AG04450 (cell line): ENCODE measurements at regions not wholly inside any gene's neighbourhood (a gene's known extent, or its start where the extent isn't known, plus 50 kb on each side); places are given as distances from the start of the nearest gene placed in this dataset.

ENCODE experiments used
- CTCF ChIA-PET: fragments of 300-600, 350-600 bp; formaldehyde crosslinking; extraction: SDS; loops from one replicate; lab custom pipeline; 2022; ENCODE audit warnings: antibody characterized with exemption, inconsistent platforms; lab: Charles Lee
- POLR2A ChIA-PET: fragments of 350-600 bp; formaldehyde crosslinking; extraction: SDS; loops from one replicate; lab custom pipeline; 2021; ENCODE audit warnings: antibody characterized with exemption, inconsistent platforms; lab: Yijun Ruan, JAX
- DNase-seq: peaks from one replicate; pipeline ENCODE4 v3.0.0-alpha.2; 2011; ENCODE audit warnings: low read depth, low spot score
- H3K27ac ChIP-seq: one replicate; pipeline ENCODE4 v1.5.1; 2012; ENCODE audit warnings: low read depth, low read length, control low read depth
- H3K27me3 ChIP-seq: one replicate; pipeline ENCODE4 v1.6.0; 2012; ENCODE audit warnings: low read length; ENCODE audit not compliant: control insufficient read depth, insufficient read depth
- H3K4me3 ChIP-seq: 2 replicates; pipeline ENCODE4 v1.5.1; 2011; ENCODE audit warnings: mild to moderate bottlenecking, low read depth, low read length, control low read depth
- H3K9me3 ChIP-seq: 2 replicates; pipeline ENCODE4 v1.5.1; 2012; ENCODE audit warnings: low read length; ENCODE audit not compliant: control insufficient read depth, insufficient read depth
- TF ChIP-seq, protein P1 (sequence below): IDR thresholded peaks from 2 replicates; pipeline ENCODE4 v1.5.1; 2011; ENCODE audit warnings: low read depth, low read length, control low read depth, inconsistent platforms

DNA sequence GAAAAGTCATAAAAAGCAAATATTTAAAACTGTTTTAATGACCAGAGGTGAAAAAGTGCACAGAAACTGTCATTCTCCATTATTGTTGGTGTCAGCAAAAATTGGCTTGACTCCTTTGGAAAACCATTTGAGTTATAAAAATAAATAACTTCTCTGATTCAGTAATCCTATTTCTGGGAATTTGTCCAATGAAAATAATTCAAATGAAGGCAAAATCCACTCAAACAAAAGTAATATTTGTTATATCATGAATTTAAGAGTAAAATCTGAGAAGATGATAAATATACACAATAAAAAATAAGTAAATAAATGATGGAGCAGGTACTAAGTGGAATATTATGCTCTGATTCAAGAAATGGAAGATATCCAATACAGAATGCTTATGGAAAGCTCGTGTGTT, 326.6 kb upstream of the KLF6 start:
- ChIA-PET CTCF (no interaction called here), POLR2A (no interaction called here)
- Histone ChIP-seq H3K27me3 (no peaks in the 10 kb centered on the region), H3K4me3 (no peak overlapping the region), H3K27ac (no peak overlapping the region), H3K9me3 (no peaks in the 10 kb centered on the region)
- no peak for DNase-seq
- TF ChIP-seq, protein P1, sequence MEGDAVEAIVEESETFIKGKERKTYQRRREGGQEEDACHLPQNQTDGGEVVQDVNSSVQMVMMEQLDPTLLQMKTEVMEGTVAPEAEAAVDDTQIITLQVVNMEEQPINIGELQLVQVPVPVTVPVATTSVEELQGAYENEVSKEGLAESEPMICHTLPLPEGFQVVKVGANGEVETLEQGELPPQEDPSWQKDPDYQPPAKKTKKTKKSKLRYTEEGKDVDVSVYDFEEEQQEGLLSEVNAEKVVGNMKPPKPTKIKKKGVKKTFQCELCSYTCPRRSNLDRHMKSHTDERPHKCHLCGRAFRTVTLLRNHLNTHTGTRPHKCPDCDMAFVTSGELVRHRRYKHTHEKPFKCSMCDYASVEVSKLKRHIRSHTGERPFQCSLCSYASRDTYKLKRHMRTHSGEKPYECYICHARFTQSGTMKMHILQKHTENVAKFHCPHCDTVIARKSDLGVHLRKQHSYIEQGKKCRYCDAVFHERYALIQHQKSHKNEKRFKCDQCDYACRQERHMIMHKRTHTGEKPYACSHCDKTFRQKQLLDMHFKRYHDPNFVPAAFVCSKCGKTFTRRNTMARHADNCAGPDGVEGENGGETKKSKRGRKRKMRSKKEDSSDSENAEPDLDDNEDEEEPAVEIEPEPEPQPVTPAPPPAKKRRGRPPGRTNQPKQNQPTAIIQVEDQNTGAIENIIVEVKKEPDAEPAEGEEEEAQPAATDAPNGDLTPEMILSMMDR = no peak

DNA sequence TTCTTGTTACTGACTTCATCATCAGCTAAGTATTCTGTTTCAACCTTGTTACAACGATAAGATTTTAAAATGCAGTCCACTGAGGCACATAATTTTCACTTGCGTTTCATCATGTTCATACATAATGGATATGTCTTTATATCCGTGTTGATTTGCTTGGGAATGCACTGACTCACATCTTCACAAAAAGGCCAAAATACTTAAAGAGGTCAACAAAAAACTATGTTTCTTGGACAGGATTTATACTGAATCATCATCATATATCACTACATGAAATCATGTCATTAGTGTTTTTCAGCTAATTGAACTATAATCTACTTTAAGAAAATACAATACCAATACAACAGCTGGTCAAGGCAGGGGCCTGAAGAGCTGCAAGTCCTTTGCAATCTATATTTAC, 324.5 kb upstream of the KLF6 start:
- POLR2A ChIA-PET = no interaction called here
- Histone ChIP-seq H3K9me3 (peaks cover 5% of the 10 kb centered on the region; the same call in 1 of the 2 replicates), H3K27ac (no peak overlapping the region), H3K4me3 (no peak overlapping the region), H3K27me3 (no peaks in the 10 kb centered on the region)
- DNase-seq = no peak
- CTCF ChIA-PET = interaction anchor here (0.7 to 1.4 kb wide), 2 partner anchors 157 to 912 kb away, joined by 3 to 4 read pairs; no protein-coding TSS in a partner anchor
- TF ChIP-seq, protein P1 = no peak

DNA sequence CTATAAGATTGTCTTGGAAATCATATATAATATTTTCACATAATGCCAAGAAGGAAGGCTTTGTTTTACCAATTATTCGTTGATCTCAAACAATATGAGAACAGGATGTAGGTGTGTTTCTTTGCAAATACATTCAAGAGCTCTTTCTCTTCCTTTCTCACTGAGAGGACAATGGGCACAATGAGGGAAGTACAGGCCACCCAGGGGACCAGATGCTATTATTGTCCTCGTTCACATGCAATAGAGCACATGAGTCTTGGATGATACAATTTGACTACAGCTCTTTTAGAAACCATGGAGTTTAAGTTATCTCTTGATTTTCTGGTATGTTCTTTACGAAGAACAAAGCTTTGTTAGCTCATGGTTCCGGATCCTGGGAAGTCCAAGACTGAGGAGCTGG, 323.7 kb upstream of the KLF6 start:
- TF ChIP-seq, protein P1 = no peak
- POLR2A ChIA-PET = no interaction called here
- Histone ChIP-seq H3K27ac (no peak overlapping the region), H3K4me3 (no peak overlapping the region), H3K9me3 (peaks cover 5% of the 10 kb centered on the region; the same call in 1 of the 2 replicates), H3K27me3 (no peaks in the 10 kb centered on the region)
- no peak for DNase-seq
- CTCF ChIA-PET = interaction anchor here (0.7 to 1.4 kb wide), 2 partner anchors 158 to 911 kb away, joined by 3 to 4 read pairs; no protein-coding TSS in a partner anchor

DNA sequence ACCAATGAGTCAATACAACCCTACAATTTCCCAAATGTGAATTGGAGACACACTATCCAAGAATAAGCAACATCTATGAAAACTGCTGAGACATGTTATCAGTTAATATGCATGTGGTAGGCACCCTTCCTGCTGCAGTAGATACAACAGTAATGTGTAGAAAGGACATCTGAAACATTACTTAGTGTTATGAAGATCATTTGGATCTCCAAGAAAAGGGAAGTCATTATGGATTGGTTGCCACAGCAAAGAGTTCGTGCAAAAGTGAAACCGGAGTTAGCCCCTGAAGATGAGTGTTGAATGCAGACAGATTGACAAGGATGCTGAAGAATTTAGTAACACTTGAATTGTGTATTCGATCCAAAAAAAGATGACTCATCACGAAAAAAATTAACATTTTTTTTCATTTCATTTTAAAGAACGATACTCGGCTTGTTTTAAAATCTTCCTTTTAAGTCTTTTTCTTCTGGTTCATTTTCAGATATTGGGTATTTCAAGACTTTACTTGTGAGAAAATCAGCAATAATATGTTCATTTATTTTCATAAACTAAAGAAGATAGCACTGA, 322.4 kb upstream of the KLF6 start:
- Histone ChIP-seq H3K27me3 (no peaks in the 10 kb centered on the region), H3K27ac (no peak overlapping the region), H3K4me3 (no peak overlapping the region), H3K9me3 (peaks cover 5% of the 10 kb centered on the region; the same call in 1 of the 2 replicates)
- CTCF ChIA-PET = no interaction called here
- POLR2A ChIA-PET = no interaction called here
- TF ChIP-seq, protein P1 = no peak
- DNase-seq = no peak

DNA sequence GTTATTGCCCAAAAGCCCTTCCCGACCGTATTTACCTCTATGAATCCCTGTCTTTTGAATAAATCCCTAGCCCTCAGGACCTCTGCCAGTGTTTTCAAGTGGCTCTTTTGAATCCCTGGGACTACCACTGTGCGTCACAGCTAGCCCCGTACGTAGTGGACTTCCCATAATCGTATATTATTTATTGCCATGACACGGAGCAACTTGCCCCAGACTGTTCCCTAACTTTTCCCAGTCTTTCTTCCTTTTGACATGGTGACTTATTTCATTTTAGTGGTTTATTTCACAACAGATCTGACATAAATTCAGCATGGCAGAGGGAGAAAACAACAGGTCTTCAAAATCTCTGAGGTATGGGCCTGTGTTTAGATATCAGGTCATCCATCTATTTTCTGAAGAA, 318.6 kb upstream of the KLF6 start:
- no peak for DNase-seq
- ChIA-PET CTCF (no interaction called here), POLR2A (no interaction called here)
- no peak overlapping the region for H3K27ac ChIP-seq
- TF ChIP-seq, protein P1 = no peak
- H3K4me3 ChIP-seq = no peak overlapping the region
- no peaks in the 10 kb centered on the region for H3K27me3 ChIP-seq
- H3K9me3 ChIP-seq = peaks cover 5% of the 10 kb centered on the region; the same call in 1 of the 2 replicates
